Stimulated activated naive CD4-positive, alpha-beta T cell treated with Interleukin-2 at 50 U/mL for 16 hours (primary cell): ENCODE measurements at regions not wholly inside any gene's neighbourhood (a gene's known extent, or its start where the extent isn't known, plus 50 kb on each side); places are given as distances from the start of the nearest gene placed in this dataset.

Experiments
- DNase-seq: peaks from one replicate; lab custom pipeline; 2025; lab: John Stamatoyannopoulos, UW

- DNase-seq, result no peak
Measured at GRCh38 chr3:72698154-72698917, 149.9 kb downstream of the SHQ1 start.

GRCh38 chr3:72697717-72698116 is 150.5 kb downstream of the SHQ1 start:
- no peak for DNase-seq

GRCh38 chr3:72696815-72697214 is 151.4 kb downstream of the SHQ1 start:
- DNase-seq, result no peak

GRCh38 chr3:72694398-72694797 is 153.8 kb downstream of the SHQ1 start:
- no peak for DNase-seq

GRCh38 chr3:72692990-72693389 is 155.3 kb downstream of the SHQ1 start:
- no peak for DNase-seq

GRCh38 chr3:72690629-72691028 is 157.6 kb downstream of the SHQ1 start:
- DNase-seq, result no peak

GRCh38 chr3:72682936-72683452 is 165.3 kb downstream of the SHQ1 start:
- no peak for DNase-seq

GRCh38 chr3:72681598-72681997 is 166.6 kb downstream of the SHQ1 start:
- DNase-seq, result no peak

- no peak for DNase-seq
Measured at GRCh38 chr3:72680766-72681165, 167.5 kb downstream of the SHQ1 start.

- no peak for DNase-seq
Measured at GRCh38 chr3:72679540-72680198, 168.6 kb downstream of the SHQ1 start.

GRCh38 chr3:72678867-72679266 is 169.4 kb downstream of the SHQ1 start:
- DNase-seq, result no peak

- DNase-seq, result no peak
Measured at GRCh38 chr3:72678380-72678779, 169.9 kb downstream of the SHQ1 start.

- DNase-seq, result no peak
Measured at GRCh38 chr3:72675243-72675642, 173.0 kb downstream of the SHQ1 start.

- DNase-seq, result no peak
Measured at GRCh38 chr3:72673011-72673771, 175.1 kb downstream of the SHQ1 start.

GRCh38 chr3:72669224-72669623 is 179.0 kb downstream of the SHQ1 start:
- no peak for DNase-seq

- no peak for DNase-seq
Measured at GRCh38 chr3:72666447-72666755, 181.8 kb downstream of the SHQ1 start.

GRCh38 chr3:72665701-72666446 is 182.4 kb downstream of the SHQ1 start:
- peak; percentile 34 for DNase-seq

- no peak for DNase-seq
Measured at GRCh38 chr3:72665103-72665502, 183.1 kb downstream of the SHQ1 start.

GRCh38 chr3:72664184-72664975 is 183.9 kb downstream of the SHQ1 start:
- DNase-seq, result no peak

- DNase-seq, result no peak
Measured at GRCh38 chr3:72663429-72663828, 184.8 kb downstream of the SHQ1 start.

- no peak for DNase-seq
Measured at GRCh38 chr3:72661115-72661457, 187.2 kb downstream of the SHQ1 start.
